Kidney glomerular epithelial cell (primary cell): ENCODE measurements at regions not wholly inside any gene's neighbourhood (a gene's known extent, or its start where the extent isn't known, plus 50 kb on each side); places are given as distances from the start of the nearest gene placed in this dataset.

Source experiments
- DNase-seq: peaks from one replicate; lab custom pipeline; 2025; lab: John Stamatoyannopoulos, UW

GRCh38 chr4:15130441-15130840 is 128.2 kb downstream of the CPEB2 start:
- DNase-seq: peak; percentile 15

- DNase-seq: no peak
Measured at GRCh38 chr4:15131551-15131950, 129.3 kb downstream of the CPEB2 start.

- no peak for DNase-seq
Measured at GRCh38 chr4:15132739-15133138, 130.5 kb downstream of the CPEB2 start.

- DNase-seq: no peak
Measured at GRCh38 chr4:15139599-15139998, 137.3 kb downstream of the CPEB2 start.

GRCh38 chr4:15142201-15142600 is 139.9 kb downstream of the CPEB2 start:
- no peak for DNase-seq

- DNase-seq: no peak
Measured at GRCh38 chr4:15143551-15143950, 141.3 kb downstream of the CPEB2 start.

GRCh38 chr4:15144249-15144966 is 142.1 kb downstream of the CPEB2 start:
- DNase-seq: no peak

GRCh38 chr4:15144967-15145295 is 142.7 kb downstream of the CPEB2 start:
- no peak for DNase-seq

- DNase-seq: no peak
Measured at GRCh38 chr4:15145709-15146108, 143.4 kb downstream of the CPEB2 start.

- DNase-seq: no peak
Measured at GRCh38 chr4:15147714-15148113, 145.4 kb downstream of the CPEB2 start.

GRCh38 chr4:15148199-15148598 is 145.9 kb downstream of the CPEB2 start:
- DNase-seq: no peak

GRCh38 chr4:15148691-15149090 is 146.4 kb downstream of the CPEB2 start:
- DNase-seq: peak; percentile 12

- no peak for DNase-seq
Measured at GRCh38 chr4:15149234-15149838, 147.1 kb downstream of the CPEB2 start.

- peak; percentile 44 for DNase-seq
Measured at GRCh38 chr4:15149839-15150592, 147.7 kb downstream of the CPEB2 start.

GRCh38 chr4:15150631-15151030 is 148.3 kb downstream of the CPEB2 start:
- DNase-seq: no peak

- DNase-seq: no peak
Measured at GRCh38 chr4:15151033-15151432, 148.8 kb downstream of the CPEB2 start.

- DNase-seq: no peak
Measured at GRCh38 chr4:15153662-15154061, 151.4 kb downstream of the CPEB2 start.

- DNase-seq: no peak
Measured at GRCh38 chr4:15158406-15159091, 156.3 kb downstream of the CPEB2 start.

- no peak for DNase-seq
Measured at GRCh38 chr4:15159477-15160019, 157.3 kb downstream of the CPEB2 start.

GRCh38 chr4:15161439-15161838 is 159.2 kb downstream of the CPEB2 start:
- no peak for DNase-seq

GRCh38 chr4:15162046-15162445 is 159.8 kb downstream of the CPEB2 start:
- no peak for DNase-seq
